IMR-90 (cell line): ENCODE measurements at regions not wholly inside any gene's neighbourhood (a gene's known extent, or its start where the extent isn't known, plus 50 kb on each side); places are given as distances from the start of the nearest gene placed in this dataset.

Experiments used
- CTCF ChIP-seq: conservative IDR thresholded peaks from 2 replicates; pipeline ENCODE4 v1.5.1; 2012; ENCODE audit warnings: mild to moderate bottlenecking, low read depth, low read length, improper control_type of control experiment
- POLR2A ChIP-seq: IDR thresholded peaks from 2 replicates; pipeline ENCODE4 v1.6.1; 2012; ENCODE audit warnings: mild to moderate bottlenecking, low read depth, low read length

- TF ChIP-seq CTCF (no peak), POLR2A (no peak)
Measured at GRCh38 chr11:135008412-135008811, 596.4 kb upstream of the B3GAT1 start.
